ENCODE measurements at regions not wholly inside any gene's neighbourhood (a gene's known extent, or its start where the extent isn't known, plus 50 kb on each side); places are given as distances from the start of the nearest gene placed in this dataset.

DNA sequence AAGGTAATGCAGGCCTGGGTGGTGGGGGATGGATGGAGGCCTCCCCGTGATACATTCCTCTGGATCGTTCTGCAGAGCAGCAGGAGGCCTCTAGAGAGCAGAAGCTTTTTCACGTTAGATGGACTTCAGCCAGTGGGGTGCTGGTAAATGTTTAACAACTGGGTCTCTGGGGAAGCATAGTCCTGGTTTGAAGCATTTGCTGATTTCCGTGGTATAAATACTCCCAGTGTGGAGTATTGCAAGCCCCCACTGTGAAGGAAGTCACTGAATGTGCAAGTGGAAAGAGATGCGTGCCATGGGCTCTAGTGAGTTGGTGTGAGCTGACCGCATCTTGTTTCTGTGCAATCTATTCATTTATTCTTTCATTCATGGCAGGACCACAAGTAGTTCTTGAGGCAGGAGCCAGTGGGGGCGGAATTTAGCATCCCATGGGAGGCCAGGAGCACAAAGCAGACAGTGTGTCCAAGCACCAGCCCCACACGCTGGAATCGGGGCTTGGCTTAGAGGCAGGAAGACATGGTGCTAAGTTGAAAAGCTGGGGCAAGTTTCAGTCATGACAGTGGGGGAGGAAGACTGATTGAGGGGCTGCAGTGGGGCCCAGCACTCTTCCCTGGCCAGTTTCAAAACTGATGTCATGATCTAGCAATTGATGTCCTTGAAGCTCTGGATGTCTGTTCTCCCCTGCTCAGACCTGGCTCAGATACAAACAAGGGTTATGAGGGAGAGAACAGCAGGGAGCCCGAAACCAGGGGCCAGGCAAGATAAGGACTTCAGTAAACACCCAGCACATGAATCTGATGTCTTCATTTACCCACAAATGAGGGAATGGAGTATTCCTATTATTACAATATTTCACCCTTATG, 280.9 kb upstream of the LYZL1 start:
- Histone ChIP-seq H3K4me3 (no peak overlapping the region), H3K27ac (no peak overlapping the region)
- TF ChIP-seq, protein P1, sequence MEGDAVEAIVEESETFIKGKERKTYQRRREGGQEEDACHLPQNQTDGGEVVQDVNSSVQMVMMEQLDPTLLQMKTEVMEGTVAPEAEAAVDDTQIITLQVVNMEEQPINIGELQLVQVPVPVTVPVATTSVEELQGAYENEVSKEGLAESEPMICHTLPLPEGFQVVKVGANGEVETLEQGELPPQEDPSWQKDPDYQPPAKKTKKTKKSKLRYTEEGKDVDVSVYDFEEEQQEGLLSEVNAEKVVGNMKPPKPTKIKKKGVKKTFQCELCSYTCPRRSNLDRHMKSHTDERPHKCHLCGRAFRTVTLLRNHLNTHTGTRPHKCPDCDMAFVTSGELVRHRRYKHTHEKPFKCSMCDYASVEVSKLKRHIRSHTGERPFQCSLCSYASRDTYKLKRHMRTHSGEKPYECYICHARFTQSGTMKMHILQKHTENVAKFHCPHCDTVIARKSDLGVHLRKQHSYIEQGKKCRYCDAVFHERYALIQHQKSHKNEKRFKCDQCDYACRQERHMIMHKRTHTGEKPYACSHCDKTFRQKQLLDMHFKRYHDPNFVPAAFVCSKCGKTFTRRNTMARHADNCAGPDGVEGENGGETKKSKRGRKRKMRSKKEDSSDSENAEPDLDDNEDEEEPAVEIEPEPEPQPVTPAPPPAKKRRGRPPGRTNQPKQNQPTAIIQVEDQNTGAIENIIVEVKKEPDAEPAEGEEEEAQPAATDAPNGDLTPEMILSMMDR (IDR thresholded peaks at IDR 0.05) = no peak
- DNase-seq (ENCODE audit: low spot score) = no peak

- no peak for DNase-seq (ENCODE audit: low spot score)
- no peak overlapping the region for H3K4me3 ChIP-seq
- TF ChIP-seq, protein P1 (IDR thresholded peaks at IDR 0.05) = no peak
- no peak overlapping the region for H3K27ac ChIP-seq
Measured at GRCh38 chr10:29009464-29009863, 279.4 kb upstream of the LYZL1 start.

DNA sequence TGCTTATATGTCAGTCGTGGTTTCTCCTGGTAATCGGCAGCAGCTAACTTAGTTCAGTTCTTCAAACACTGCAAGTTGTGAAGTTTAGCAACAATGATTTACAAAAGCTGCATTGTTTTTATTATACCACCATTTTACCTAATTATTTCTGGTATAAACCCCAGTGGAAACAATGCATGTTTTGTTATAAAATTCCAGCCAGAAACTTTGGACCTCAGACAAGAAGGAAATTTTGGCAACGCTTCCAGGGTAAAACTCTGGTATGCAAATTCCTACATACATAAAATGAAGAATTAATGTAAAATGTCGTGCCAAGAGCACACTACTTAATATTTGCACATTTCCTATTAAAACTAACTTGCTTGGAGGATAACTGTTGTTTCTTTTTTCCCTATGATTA, 277.4 kb upstream of the LYZL1 start:
- no peak overlapping the region for H3K4me3 ChIP-seq
- no peak for DNase-seq (ENCODE audit: low spot score)
- TF ChIP-seq, protein P1 (IDR thresholded peaks at IDR 0.05) = no peak
- H3K27ac ChIP-seq = no peak overlapping the region

GRCh38 chr10:29012926-29013554, 275.8 kb upstream of the LYZL1 start:
- no peak for DNase-seq (ENCODE audit: low spot score)
- no peak overlapping the region for H3K4me3 ChIP-seq
- TF ChIP-seq, protein P1 (IDR thresholded peaks at IDR 0.05) = no peak
- H3K27ac ChIP-seq = no peak overlapping the region

DNA sequence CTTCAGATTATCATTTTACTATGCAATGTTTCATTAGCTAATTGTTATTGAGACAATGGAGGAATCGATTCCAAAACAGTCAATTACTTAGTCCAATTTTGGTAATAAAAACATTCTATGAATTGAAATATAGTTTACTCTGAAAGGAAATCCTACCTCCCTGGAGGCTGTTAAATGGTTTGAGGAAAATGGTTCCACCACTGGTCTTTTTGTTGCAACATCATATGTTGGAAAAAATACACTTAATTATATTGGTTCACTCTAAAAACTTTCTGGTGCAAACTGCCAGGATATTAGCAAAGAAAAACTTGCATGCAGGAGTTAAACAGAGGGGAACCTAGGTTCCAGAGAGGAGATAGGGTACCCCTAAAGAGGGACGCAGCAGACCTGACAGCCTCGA, 267.3 kb upstream of the LYZL1 start:
- H3K27ac ChIP-seq = no peak overlapping the region
- no peak for DNase-seq (ENCODE audit: low spot score)
- no peak overlapping the region for H3K4me3 ChIP-seq
- TF ChIP-seq, protein P1 (IDR thresholded peaks at IDR 0.05) = no peak

- H3K4me3 ChIP-seq = no peak overlapping the region
- no peak overlapping the region for H3K27ac ChIP-seq
- no peak for DNase-seq (ENCODE audit: low spot score)
- TF ChIP-seq, protein P1 (IDR thresholded peaks at IDR 0.05) = no peak
Measured at GRCh38 chr10:29022513-29022912, 266.4 kb upstream of the LYZL1 start.

DNA sequence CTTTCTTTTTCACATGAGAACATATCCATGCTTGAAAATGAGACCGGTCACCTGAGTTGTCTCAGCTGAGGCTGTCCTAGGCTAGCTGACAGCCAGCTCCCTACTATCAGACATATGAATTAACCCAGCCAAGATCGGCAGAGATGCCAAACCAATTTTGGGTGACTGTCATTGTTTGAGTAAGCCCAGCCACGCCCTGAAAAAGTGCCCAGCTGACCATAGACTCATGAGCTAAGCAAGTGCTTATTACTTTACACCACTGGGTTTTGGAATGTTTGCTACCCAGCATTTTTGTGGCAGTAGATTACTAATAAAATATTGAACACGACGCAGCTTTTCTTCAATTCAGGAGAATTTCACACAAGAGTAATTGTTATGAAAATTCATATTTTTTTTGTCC, 265.2 kb upstream of the LYZL1 start:
- no peak for DNase-seq (ENCODE audit: low spot score)
- TF ChIP-seq, protein P1 (IDR thresholded peaks at IDR 0.05) = no peak
- H3K27ac ChIP-seq = no peak overlapping the region
- no peak overlapping the region for H3K4me3 ChIP-seq
